HG02973 (cell line): ENCODE measurements at regions not wholly inside any gene's neighbourhood (a gene's known extent, or its start where the extent isn't known, plus 50 kb on each side); places are given as distances from the start of the nearest gene placed in this dataset.

Experiments
- ATAC-seq: cut with Tn5 transposase; IDR thresholded peaks from one replicate; pipeline ENCODE4 v1.9.1; 2021; ENCODE audit warnings: moderate library complexity; ENCODE audit not compliant: unreplicated experiment

DNA sequence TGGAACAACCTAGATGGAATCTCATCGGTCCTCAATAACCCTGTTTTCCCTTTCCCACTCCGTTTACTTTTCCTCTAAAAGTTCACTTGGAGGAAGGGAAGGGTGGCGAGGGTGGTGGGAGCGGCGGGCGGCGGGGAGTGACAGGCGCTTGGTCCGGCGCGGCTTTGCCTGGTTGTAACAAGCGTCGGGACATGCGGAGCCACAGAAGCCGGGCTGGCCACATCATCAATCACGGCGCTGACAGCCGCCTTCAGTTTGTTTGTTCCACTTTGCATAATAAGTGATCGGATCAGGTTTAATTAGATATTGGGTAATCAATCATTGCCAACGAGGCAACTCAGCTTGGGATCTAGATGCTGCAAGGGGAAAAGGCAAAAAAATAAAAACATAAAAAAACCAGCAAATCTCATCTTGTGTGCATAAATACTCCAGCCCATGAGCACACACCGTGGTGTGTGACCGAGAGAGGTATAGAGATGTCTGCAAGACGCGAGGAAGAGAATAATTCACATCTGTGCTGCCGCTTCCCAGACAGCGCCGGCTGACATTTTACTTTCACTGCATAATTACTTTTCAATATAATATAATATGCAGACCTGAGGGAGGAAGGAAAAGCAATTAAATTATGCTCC is 396.2 kb upstream of the IRX4 start:
- no peak for ATAC-seq

GRCh38 chr5:2277886-2278285 is 395.2 kb upstream of the IRX4 start:
- no peak for ATAC-seq

- ATAC-seq = no peak
Observed at GRCh38 chr5:2276101-2276500, 393.4 kb upstream of the IRX4 start.

DNA sequence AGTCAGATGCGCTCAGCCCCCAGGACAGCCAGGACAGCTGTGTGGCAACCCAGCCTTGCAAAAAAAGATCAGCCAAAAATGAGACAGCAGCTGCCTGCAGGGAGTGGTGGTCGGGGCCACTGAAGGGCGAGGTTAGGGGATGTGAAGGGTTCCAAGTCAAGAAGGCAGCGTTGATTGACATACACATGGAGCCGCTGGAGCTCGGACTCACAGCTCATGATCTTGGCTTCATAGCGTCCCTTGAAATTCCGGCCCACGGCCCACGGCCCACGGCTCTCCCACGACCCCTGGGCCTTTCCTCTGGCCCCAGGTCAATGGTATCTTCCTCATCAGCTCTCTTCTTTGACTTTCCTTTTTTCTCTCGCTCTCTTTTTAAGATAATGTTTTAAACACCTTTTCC is 390.0 kb upstream of the IRX4 start:
- ATAC-seq = no peak

GRCh38 chr5:2272039-2272438 is 389.3 kb upstream of the IRX4 start:
- no peak for ATAC-seq

DNA sequence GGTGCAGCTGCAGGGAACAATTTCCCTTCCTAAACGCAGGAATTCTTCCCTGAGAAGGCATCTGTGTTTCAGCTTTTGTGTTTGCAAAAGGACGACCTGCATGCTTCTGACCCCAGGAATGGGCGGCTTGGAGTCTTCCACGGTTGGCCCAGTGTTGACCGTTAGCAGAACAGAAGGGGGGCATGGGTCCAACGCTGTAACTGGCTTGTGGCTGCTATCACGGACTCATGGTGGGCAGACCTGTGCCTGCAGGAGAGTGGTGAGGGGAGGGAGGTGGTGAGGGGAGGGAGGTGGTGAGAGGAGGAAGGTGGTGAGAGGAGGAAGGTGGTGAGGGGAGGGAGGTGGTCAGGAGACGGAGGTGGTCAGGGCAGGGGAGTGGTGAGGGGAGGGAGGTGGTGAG is 388.6 kb upstream of the IRX4 start:
- ATAC-seq = no peak

DNA sequence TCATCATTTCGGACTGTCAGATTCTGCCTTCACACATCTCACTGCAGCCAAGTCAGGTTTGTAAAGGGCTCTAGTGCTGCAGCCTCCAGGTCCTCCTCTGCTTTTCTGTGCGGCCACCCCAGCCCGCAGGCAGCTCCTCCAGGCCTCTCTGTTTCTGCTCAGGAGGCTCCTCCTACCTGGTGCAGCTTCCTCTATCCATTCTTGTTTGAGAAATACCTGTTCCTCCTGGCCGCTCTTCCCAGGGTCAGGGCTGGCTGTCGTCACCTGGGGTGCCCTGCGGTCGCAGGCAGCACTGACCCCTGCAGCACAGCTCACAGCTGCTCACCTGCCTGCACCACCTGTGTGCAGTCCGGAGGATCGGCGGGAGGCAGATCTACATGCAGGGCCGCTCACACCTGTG is 387.7 kb upstream of the IRX4 start:
- ATAC-seq = no peak

DNA sequence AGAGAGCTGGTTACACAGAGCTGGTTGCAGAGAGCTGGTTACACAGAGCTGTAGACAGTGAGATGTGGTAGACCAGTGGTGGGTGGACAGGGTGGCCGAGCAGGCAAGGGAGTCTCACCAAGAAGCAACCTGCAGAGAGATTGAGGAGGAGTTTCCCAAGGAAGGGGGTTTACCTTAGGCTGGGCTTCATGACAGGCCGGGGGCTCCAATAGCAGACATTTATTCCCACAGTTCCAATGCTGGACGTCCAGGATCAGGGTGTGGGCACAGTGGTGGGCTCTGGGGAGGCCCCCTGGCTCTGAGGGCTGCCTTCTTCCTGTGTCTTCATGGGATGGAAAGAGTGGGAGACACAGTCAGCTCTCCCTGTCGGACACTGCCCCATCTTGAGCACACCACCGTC is 386.9 kb upstream of the IRX4 start:
- no peak for ATAC-seq

DNA sequence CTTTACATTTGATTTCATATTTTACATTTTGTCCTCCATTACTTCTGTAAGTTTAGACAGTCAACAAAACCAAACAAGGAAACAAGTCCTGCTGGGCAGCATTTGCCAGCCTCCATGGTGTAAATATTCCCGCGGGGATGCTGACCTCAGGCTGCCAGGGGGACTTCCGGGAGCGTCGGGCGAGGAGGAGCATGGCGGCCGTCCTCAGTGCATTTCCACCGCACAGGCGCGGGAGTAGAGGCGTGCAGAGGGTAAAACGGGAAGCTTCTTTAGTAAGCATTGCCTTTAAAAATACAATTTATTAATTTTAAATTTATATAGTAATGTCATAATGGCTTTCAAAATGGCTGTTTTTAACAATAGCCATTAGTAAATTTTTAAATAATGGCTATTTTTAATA is 385.3 kb upstream of the IRX4 start:
- ATAC-seq = no peak

DNA sequence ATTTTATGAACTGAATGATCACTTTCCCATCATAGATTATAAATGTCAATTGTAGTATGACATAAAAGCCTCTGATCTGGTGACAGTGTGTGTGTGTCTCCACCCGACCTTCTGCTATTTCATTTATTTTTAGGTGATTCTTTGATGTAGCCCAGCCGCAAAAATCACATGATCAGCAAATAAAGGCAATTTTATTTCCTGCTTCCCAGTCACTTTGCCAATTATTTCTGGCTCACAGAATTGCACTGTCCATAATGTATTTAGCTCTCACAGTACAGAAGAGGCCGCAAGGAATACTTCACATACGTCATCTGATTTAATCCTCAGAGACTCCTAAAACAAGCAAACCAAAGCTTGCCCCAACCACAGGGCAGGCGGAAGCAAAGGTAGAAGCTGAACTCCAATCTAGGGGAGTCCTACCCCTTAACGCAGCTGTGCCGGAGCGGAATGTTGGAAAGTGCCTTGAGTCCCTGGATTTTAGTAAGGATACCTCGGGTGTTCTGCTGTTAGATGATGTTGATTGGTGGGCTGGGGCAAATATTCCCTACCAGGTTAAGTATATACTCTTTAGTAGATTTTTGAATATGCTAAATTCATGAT is 384.0 kb upstream of the IRX4 start:
- no peak for ATAC-seq

GRCh38 chr5:2265341-2265740 is 382.6 kb upstream of the IRX4 start:
- ATAC-seq = no peak

DNA sequence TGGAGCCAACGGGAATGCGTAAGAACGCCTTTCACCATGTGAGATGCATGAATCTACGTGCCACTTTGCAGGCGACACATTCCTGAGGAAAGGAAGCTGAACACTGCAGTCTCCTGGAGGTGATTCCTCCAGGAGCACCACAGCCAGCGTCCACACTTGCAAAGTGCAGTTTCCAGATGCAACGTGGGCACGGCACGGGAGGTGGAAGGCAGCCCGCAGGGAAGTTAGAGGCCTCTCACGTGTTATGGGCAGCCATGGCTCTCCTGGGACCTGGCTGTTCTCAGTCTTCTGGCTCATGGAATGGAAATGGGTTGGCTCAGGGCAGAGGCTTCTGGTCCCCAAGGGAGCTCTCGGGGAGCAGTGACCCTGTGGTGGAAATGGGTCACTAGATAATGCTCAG is 381.0 kb upstream of the IRX4 start:
- ATAC-seq = no peak

DNA sequence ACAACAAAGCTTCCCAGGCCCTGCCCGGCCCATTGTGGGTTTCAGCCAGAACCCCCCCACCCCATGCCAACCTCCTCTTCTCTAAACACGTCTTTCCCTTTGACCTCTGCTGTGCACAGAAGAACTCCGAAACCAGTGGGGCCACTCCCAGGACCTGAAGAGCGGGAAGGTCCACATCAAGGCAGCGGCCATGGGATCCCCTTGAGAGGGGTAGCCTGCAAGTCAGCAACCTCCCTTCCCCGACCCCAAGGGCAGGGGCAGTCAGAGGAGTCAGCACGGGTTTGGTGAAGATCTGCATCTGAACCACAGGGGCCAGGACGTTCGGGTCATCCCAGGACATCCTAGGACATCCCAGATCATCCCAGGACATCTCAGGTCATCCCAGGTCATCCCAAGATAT is 379.9 kb upstream of the IRX4 start:
- no peak for ATAC-seq

GRCh38 chr5:2261004-2261703 is 378.4 kb upstream of the IRX4 start:
- no peak for ATAC-seq

DNA sequence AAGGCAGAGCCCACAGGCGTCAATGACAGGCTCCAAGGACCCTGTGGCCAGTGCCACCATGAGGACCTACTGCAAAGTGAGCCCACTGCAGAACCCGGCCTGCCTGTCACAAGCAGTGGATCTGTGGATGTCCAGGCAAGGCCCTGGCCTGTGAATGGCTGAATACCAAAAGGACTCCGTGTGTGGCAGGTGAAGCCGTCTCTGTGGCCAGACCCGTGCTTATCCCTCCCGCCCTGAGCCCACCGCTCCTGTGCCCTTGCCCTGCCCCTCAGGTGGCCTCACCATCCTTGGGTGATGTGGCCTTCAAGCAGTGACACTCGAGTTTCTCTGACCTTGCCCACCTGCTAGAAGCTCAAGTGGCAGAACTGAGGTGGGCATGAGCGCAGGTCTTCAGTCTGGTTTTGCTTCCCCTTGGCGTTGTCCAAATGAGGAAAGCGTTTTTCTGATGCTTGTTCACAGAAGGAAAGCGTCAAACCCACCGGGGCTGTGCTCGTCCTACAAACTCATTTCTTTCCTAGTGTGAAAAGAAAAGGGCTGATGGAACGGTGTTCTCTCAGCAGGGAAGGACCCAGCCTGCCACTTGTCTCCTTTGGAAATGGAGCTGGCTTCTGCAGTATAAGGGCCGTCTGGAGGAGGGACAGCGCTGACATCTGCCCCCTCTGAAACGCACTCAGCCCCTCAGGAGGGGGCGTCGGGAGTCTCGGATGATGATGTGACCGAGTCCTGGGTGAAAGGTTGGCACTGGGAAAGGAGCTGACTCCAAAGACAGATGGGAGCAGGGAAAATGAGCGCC is 377.7 kb upstream of the IRX4 start:
- ATAC-seq = no peak

- no peak for ATAC-seq
Observed at GRCh38 chr5:2259494-2260107, 376.9 kb upstream of the IRX4 start.

DNA sequence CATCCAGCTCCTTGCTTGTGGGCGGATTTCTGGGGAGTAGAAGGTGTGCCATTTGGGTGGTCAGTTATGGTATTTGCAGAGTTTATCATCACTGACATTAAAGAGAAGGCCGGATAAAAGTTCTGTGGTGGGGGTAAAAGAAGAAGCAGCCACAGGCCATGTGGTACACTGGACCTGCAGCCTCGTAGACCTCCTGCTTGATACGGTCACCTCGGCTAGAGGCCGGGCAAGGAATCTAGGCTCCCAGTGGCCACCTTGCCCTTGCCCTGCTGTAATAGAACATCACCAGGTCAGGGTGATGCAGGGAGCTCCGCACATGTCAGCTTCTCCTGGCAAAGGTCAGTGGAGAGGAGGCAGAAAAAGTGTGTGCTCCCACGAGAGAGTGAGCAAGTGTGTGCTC is 376.1 kb upstream of the IRX4 start:
- ATAC-seq = no peak

GRCh38 chr5:2257326-2258244 is 374.9 kb upstream of the IRX4 start:
- no peak for ATAC-seq

GRCh38 chr5:2256691-2257280 is 374.1 kb upstream of the IRX4 start:
- no peak for ATAC-seq
